PFSK-1 (cell line): ENCODE measurements at regions not wholly inside any gene's neighbourhood (a gene's known extent, or its start where the extent isn't known, plus 50 kb on each side); places are given as distances from the start of the nearest gene placed in this dataset.

ENCODE experiments used
- FOXP2 ChIP-seq: optimal IDR thresholded peaks from 2 replicates; pipeline ENCODE3; 2011; ENCODE audit warnings: borderline replicate concordance, control low read depth, inconsistent platforms; ENCODE audit not compliant: insufficient read depth; ENCODE audit errors: extremely low read length, extremely low read depth
- POLR2AphosphoS5 ChIP-seq: IDR thresholded peaks from 2 replicates; pipeline ENCODE4 v1.6.1; 2012; ENCODE audit warnings: low read depth, mild to moderate bottlenecking, control low read depth, low read length, moderate library complexity
- SIN3A ChIP-seq: IDR thresholded peaks from 2 replicates; pipeline ENCODE4 v1.6.1; 2012; ENCODE audit warnings: mild to moderate bottlenecking, low read length, moderate library complexity, borderline replicate concordance; ENCODE audit not compliant: insufficient read depth
- TAF1 ChIP-seq: IDR thresholded peaks from 2 replicates; pipeline ENCODE4 v1.6.1; 2012; ENCODE audit warnings: low read length, control low read depth, borderline replicate concordance; ENCODE audit not compliant: insufficient read depth
- TF ChIP-seq, protein P1 (sequence below), 2 experiments: IDR thresholded peaks; 2 replicates each; pipeline versions ENCODE4 v1.6.1 to v1.8.0; 2011 to 2012; ENCODE audit warnings: low read depth in 2 of 2, low read length in 2 of 2, control low read depth in 1 of 2, inconsistent platforms in 1 of 2, mild to moderate bottlenecking in 1 of 2, moderate library complexity in 1 of 2; ENCODE audit not compliant: insufficient read depth in 1 of 2

DNA sequence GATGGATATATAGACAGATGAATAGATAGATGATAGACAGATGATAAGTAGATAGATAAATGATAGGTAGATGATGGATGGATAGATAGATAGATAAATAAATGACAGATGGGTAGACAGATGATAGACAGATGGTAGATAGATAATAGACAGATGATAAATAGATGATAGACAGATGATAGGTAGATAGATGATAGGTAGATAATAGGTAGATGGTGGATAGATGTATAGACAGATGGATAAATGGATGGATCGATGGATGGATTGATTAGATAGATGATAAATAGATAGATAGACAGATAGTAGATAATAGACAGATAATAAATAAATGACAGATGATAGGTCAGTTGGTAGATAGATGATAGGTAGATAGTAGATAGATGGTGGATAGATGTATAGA lies 212.7 kb downstream of the NFATC2 start:
- TF ChIP-seq, protein P1, sequence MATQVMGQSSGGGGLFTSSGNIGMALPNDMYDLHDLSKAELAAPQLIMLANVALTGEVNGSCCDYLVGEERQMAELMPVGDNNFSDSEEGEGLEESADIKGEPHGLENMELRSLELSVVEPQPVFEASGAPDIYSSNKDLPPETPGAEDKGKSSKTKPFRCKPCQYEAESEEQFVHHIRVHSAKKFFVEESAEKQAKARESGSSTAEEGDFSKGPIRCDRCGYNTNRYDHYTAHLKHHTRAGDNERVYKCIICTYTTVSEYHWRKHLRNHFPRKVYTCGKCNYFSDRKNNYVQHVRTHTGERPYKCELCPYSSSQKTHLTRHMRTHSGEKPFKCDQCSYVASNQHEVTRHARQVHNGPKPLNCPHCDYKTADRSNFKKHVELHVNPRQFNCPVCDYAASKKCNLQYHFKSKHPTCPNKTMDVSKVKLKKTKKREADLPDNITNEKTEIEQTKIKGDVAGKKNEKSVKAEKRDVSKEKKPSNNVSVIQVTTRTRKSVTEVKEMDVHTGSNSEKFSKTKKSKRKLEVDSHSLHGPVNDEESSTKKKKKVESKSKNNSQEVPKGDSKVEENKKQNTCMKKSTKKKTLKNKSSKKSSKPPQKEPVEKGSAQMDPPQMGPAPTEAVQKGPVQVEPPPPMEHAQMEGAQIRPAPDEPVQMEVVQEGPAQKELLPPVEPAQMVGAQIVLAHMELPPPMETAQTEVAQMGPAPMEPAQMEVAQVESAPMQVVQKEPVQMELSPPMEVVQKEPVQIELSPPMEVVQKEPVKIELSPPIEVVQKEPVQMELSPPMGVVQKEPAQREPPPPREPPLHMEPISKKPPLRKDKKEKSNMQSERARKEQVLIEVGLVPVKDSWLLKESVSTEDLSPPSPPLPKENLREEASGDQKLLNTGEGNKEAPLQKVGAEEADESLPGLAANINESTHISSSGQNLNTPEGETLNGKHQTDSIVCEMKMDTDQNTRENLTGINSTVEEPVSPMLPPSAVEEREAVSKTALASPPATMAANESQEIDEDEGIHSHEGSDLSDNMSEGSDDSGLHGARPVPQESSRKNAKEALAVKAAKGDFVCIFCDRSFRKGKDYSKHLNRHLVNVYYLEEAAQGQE (IDR thresholded peaks at IDR 0.05; ENCODE audit: insufficient read depth in 1 of 2, low read depth in 2 of 2, low read length in 2 of 2): no peak
- TF ChIP-seq TAF1: no peak
- no peak for TF ChIP-seq SIN3A
- no peak for TF ChIP-seq POLR2AphosphoS5
- TF ChIP-seq FOXP2: no peak
